Activated CD4-positive, alpha-beta T cell treated with anti-CD3 and anti-CD28 coated beads for 4 hours (primary cell): ENCODE measurements at regions not wholly inside any gene's neighbourhood (a gene's known extent, or its start where the extent isn't known, plus 50 kb on each side); places are given as distances from the start of the nearest gene placed in this dataset.

Source experiments
- DNase-seq, 2 donors: peaks; one replicate each; pipeline ENCODE4 v3.0.0-alpha.2; 2020

- DNase-seq = no peak
These were observed 58.3 kb downstream of the CXCL12 start for GRCh38 chr10:44326474-44327030.

GRCh38 chr10:44325596-44326307 lies 59.1 kb downstream of the CXCL12 start:
- no peak for DNase-seq

- no peak for DNase-seq
These were observed 59.7 kb downstream of the CXCL12 start for GRCh38 chr10:44325157-44325556.

GRCh38 chr10:44323838-44324237 lies 61.1 kb downstream of the CXCL12 start:
- no peak for DNase-seq

- no peak for DNase-seq
These were observed 62.8 kb downstream of the CXCL12 start for GRCh38 chr10:44322137-44322536.

GRCh38 chr10:44320756-44321155 lies 64.1 kb downstream of the CXCL12 start:
- DNase-seq = no peak

- DNase-seq = no peak
These were observed 67.0 kb downstream of the CXCL12 start for GRCh38 chr10:44317856-44318255.

GRCh38 chr10:44316922-44317215 lies 68.0 kb downstream of the CXCL12 start:
- DNase-seq = no peak

- no peak for DNase-seq
These were observed 68.5 kb downstream of the CXCL12 start for GRCh38 chr10:44316187-44316921.

GRCh38 chr10:44314802-44315460 lies 70.0 kb downstream of the CXCL12 start:
- no peak for DNase-seq

DNA sequence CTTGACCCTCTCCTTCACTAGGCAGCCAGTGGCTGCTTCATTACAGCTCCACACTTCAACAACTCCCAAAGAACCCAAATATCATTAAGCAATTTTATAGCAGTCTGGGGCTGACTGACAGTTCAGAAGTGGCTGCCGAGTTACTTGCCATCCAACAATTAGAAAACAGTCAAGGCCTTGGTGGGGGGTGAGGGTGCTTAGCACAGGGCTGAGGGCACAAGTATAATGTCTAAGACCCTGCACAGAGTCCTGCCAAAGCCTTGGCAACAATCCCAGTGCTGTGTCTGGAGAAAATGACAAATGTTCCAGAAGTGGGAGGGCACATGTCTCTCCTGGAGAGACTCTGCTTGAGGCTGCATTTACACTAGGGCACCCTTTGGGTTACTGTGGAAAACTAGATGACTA lies 71.1 kb downstream of the CXCL12 start:
- no peak for DNase-seq

DNA sequence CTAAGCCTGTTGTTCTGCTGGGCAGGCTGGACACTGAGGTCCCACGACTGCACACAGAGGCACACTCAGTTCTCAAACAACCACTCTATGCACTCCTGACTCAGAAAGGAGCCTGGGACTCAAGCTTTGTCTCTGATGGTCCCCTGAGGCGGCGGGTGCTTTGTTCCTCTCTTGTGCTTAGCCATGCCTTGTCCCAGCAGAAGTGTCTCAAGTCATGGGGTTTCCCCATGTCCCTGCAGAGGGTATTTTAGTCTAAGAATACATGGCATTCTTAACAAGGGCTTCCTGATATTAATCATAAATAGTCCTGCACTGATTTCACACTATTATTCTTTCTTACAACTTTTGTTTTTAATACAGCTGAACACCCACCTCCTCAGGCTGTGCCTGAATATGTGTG lies 72.5 kb downstream of the CXCL12 start:
- DNase-seq = no peak

- DNase-seq = no peak
These were observed 73.3 kb downstream of the CXCL12 start for GRCh38 chr10:44311563-44312051.

DNA sequence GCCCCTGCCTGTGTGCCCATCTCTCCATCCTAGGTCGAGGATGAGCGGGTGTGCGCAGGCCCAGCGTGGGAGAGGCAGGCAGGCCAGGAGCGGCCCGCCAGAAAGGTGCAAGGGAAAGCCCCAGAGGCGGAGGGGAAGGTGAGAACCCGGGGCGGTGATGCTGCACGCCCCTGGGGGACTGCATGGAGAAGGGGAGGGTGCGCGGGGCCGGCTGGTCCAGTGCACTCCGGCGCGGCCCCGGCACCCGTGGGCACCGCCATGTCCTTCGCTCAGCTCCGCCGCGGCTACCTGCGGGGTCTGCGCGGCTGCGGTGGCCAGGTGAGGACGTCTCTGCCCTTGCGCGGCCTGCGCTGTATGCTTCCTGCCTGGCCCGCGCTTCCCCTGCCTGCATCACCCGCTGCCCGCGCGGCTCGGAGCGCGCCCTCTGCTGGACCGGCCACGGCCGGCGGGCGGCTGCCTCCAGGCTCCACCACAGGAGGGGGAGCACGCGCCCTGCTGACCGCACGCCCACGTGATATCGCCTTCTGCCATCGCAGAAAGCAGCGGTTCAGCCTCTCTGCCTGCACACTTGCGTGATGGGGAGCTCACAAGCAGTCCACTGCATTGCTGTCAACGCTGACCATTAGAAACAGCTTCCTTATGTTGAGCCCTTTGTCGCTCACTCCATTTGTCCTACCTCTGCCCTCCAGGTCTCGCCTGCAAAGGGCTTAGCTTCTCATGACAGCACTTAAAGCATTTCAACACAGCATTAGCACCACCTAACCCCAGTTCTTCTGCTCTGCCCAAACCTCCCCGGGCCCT lies 73.9 kb downstream of the CXCL12 start:
- peak; percentile 24 to 35 for DNase-seq

- DNase-seq = no peak
These were observed 74.7 kb downstream of the CXCL12 start for GRCh38 chr10:44309939-44310761.

DNA sequence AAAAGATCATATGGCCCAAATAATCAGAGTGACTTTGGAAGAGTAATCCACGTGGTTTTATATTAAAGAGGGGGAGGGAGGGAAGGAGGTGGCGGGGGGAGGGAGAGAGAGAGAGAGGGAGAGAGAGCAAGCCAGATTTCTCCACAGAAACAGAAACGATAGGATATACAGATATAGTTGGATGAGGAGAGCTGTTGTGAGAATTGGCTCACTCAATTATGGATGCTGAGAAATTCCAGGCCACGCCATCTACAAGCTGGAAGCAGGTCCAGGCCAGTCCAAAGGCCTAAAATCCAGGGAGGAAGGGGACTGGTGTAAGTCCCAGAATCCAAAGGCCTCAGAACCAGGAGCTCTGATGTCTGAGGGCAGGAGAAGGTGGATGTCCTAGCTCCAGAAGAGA lies 75.5 kb downstream of the CXCL12 start:
- no peak for DNase-seq

GRCh38 chr10:44308935-44309334 lies 76.0 kb downstream of the CXCL12 start:
- DNase-seq = no peak

DNA sequence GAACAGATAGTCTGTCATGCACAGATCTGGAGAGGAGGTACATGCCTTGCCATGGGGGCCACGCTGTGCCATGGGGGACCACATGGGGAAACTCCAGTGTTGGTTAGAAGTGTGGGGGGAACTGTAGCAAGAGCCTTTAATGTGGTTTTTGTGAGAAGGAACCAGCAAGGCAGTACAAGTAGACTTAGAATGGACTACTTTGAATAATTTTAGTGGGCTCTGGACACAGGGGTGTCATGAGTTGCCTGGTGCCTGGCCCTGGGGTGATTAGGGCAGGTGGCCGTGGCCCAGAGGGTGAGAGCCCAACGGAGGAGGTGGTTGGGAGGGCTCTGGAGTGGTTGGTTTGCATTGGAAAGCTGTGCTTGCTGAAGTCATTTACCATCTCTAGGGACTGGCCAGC lies 77.2 kb downstream of the CXCL12 start:
- DNase-seq = no peak

- no peak for DNase-seq
These were observed 78.1 kb downstream of the CXCL12 start for GRCh38 chr10:44306762-44307161.

DNA sequence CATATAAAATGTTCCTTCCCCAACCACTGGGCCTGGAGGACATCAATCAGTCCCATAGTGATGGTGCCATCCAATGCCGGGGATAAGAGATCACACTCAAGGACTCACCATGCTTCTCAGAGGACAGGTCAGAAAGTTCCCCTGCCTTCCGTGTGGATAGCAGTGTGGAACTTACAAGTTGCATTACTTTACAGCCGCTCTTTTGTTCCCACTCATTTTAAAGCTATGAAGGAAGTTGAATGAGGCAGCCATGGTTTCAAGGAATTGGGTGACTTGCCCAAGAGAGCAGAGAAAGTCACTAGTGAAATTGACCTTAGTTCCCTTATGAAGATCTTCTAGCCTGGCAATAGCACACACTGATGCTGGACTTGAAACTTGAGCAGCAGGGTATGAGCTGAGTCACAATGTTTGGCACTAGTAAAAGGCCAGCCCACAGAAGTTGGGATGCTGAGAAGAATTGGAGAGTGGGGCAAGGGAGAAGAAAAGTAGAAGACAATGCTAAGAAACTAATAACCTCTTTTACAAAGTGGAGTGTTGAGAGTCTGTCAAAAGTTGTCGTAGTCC lies 78.7 kb downstream of the CXCL12 start:
- no peak for DNase-seq

DNA sequence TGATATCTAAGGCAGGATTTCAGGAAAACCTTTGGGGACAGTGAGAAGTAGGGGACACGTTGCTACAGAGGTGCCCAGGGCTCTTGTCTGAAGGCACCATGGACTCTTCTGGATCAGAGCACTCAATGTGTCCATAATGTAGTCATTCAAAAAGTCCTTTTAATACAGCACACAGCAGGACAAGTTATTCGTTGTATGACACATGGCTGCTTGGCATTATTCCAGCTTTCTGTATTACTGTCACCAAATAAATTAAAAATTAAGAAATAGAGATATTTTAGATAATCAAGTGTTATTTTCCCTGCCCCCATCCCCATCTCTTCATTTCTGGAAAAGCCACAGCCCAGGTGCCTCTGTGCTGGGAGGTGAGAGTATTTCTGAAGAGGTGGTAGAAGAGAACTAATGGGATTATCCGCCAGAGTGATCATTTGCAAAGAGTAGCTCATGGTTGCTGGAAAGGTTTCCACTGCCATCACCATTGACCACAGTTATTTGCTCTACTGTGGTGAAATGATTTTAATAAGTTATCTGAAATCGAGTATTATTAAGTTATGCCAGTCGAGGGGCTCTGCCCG lies 83.0 kb downstream of the CXCL12 start:
- DNase-seq = no peak
